A549 (cell line): ENCODE measurements at regions not wholly inside any gene's neighbourhood (a gene's known extent, or its start where the extent isn't known, plus 50 kb on each side); places are given as distances from the start of the nearest gene placed in this dataset.

Experiments
- CHD4 ChIP-seq: fragments of 200-600 bp; sonication (generic); IDR thresholded peaks from 2 replicates; pipeline ENCODE4 v1.6.1; 2016; ENCODE audit warnings: antibody characterized with exemption, mild to moderate bottlenecking, borderline replicate concordance
- EP300 ChIP-seq, 2 experiments: fragments of >200 bp; sonication (Bioruptor Twin); formaldehyde crosslinking; IDR thresholded peaks; 2 replicates in 1 of 2; 3 replicates in 1 of 2; pipeline ENCODE4 v1.6.1; 2016 to 2017
- HDAC2 ChIP-seq: fragments of 200-600 bp; sonication (generic); IDR thresholded peaks from 2 replicates; pipeline ENCODE4 v1.6.1; 2016
- JUN ChIP-seq, 2 experiments: fragments of >200 bp; sonication (Bioruptor Twin); formaldehyde crosslinking; IDR thresholded peaks; 2 replicates in 1 of 2; 3 replicates in 1 of 2; pipeline ENCODE4 v1.6.1; 2016 to 2017
- NFE2L2 ChIP-seq: fragments of 150-350 bp; conservative IDR thresholded peaks from 2 replicates; pipeline ENCODE4 v1.6.1; 2014; ENCODE audit warnings: low read length
- POLR2A ChIP-seq: IDR thresholded peaks from 2 replicates; pipeline ENCODE4 v1.6.1; 2012; ENCODE audit warnings: mild to moderate bottlenecking, low read length
- RNF2 ChIP-seq: fragments of 200-600 bp; sonication (generic); IDR thresholded peaks from 2 replicates; pipeline ENCODE4 v1.6.1; 2016; ENCODE audit warnings: low read depth, mild to moderate bottlenecking, antibody characterized with exemption, moderate library complexity, borderline replicate concordance
- TF ChIP-seq, protein P1 (sequence below): IDR thresholded peaks from 2 replicates; pipeline ENCODE4 v1.6.1; 2012
- TF ChIP-seq, protein P2 (sequence below): fragments of >200 bp; sonication (Bioruptor Twin); formaldehyde crosslinking; IDR thresholded peaks from 3 replicates; pipeline ENCODE4 v1.5.1; 2016
- TF ChIP-seq, protein P3 (sequence below): fragments of 450-650 bp; IDR thresholded peaks from 2 replicates; pipeline ENCODE4 v1.6.1; 2014; ENCODE audit warnings: antibody characterized with exemption
- TF ChIP-seq, protein P4 (sequence below): fragments of 200-600 bp; sonication (generic); IDR thresholded peaks from 2 replicates; pipeline ENCODE4 v1.6.1; 2016; ENCODE audit warnings: antibody characterized with exemption, mild to moderate bottlenecking, moderate library complexity

DNA sequence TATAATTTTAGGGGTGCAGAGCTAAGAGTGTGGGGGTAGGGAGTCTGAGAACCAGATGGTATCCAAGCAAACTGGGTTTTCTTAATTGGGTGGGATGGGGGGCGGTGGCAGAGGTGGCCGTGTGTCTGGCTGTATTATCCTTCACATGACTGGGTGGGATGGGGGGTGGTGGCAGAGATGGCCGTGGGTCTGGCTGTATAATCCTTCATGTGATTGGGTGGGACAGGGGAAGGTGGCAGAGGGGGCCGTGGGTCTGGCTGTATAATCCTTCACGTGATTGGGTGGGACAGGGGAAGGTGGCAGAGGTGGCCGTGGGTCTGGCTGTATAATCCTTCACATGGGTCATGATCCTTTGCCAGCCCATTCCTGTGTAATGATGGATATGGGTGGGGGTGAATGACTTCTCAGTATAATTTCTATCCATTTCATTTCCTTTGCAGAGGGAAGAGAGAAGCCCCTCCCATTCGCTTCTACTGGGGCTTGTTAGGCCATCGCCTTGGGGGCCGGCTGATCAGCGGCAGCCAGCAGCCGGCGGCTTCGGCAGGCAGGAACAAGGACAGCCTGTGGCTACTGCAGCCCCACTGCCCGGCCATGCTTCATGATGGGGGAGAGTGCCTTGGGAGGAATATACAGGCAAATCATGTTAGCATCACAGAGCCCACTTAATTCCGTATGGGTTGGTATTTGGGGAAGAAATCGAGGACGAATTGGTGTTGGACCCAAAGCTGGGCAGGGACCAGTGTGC, 179.6 kb upstream of the MKI67 start:
- TF ChIP-seq, protein P1, sequence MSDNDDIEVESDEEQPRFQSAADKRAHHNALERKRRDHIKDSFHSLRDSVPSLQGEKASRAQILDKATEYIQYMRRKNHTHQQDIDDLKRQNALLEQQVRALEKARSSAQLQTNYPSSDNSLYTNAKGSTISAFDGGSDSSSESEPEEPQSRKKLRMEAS = no peak
- no peak for TF ChIP-seq CHD4
- TF ChIP-seq EP300 (IDR thresholded peaks at IDR 0.05) = no peak
- no peak for TF ChIP-seq HDAC2
- TF ChIP-seq POLR2A = no peak
- no peak for TF ChIP-seq NFE2L2
- TF ChIP-seq, protein P2, sequence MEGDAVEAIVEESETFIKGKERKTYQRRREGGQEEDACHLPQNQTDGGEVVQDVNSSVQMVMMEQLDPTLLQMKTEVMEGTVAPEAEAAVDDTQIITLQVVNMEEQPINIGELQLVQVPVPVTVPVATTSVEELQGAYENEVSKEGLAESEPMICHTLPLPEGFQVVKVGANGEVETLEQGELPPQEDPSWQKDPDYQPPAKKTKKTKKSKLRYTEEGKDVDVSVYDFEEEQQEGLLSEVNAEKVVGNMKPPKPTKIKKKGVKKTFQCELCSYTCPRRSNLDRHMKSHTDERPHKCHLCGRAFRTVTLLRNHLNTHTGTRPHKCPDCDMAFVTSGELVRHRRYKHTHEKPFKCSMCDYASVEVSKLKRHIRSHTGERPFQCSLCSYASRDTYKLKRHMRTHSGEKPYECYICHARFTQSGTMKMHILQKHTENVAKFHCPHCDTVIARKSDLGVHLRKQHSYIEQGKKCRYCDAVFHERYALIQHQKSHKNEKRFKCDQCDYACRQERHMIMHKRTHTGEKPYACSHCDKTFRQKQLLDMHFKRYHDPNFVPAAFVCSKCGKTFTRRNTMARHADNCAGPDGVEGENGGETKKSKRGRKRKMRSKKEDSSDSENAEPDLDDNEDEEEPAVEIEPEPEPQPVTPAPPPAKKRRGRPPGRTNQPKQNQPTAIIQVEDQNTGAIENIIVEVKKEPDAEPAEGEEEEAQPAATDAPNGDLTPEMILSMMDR = no peak
- TF ChIP-seq, protein P3, sequence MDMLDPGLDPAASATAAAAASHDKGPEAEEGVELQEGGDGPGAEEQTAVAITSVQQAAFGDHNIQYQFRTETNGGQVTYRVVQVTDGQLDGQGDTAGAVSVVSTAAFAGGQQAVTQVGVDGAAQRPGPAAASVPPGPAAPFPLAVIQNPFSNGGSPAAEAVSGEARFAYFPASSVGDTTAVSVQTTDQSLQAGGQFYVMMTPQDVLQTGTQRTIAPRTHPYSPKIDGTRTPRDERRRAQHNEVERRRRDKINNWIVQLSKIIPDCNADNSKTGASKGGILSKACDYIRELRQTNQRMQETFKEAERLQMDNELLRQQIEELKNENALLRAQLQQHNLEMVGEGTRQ = no peak
- TF ChIP-seq, protein P4, sequence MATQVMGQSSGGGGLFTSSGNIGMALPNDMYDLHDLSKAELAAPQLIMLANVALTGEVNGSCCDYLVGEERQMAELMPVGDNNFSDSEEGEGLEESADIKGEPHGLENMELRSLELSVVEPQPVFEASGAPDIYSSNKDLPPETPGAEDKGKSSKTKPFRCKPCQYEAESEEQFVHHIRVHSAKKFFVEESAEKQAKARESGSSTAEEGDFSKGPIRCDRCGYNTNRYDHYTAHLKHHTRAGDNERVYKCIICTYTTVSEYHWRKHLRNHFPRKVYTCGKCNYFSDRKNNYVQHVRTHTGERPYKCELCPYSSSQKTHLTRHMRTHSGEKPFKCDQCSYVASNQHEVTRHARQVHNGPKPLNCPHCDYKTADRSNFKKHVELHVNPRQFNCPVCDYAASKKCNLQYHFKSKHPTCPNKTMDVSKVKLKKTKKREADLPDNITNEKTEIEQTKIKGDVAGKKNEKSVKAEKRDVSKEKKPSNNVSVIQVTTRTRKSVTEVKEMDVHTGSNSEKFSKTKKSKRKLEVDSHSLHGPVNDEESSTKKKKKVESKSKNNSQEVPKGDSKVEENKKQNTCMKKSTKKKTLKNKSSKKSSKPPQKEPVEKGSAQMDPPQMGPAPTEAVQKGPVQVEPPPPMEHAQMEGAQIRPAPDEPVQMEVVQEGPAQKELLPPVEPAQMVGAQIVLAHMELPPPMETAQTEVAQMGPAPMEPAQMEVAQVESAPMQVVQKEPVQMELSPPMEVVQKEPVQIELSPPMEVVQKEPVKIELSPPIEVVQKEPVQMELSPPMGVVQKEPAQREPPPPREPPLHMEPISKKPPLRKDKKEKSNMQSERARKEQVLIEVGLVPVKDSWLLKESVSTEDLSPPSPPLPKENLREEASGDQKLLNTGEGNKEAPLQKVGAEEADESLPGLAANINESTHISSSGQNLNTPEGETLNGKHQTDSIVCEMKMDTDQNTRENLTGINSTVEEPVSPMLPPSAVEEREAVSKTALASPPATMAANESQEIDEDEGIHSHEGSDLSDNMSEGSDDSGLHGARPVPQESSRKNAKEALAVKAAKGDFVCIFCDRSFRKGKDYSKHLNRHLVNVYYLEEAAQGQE = no peak
- no peak for TF ChIP-seq JUN (IDR thresholded peaks at IDR 0.05)
- TF ChIP-seq RNF2 = no peak
